H1 (cell line): ENCODE measurements at regions not wholly inside any gene's neighbourhood (a gene's known extent, or its start where the extent isn't known, plus 50 kb on each side); places are given as distances from the start of the nearest gene placed in this dataset.

Experiments
- CTCF ChIA-PET: fragments of 300-600 bp; sonication (Branson Sonifier 250); formaldehyde crosslinking; loops from one replicate; lab custom pipeline; 2021; ENCODE audit not compliant: partially characterized antibody; lab: Charles Lee
- POLR2A ChIA-PET: fragments of 300-600 bp; sonication (Branson Sonifier 250); formaldehyde crosslinking; loops from one replicate; lab custom pipeline; 2021; ENCODE audit warnings: inconsistent platforms; ENCODE audit not compliant: partially characterized antibody; lab: Charles Lee
- DNase-seq, 2 experiments: peaks; one replicate each; pipeline versions ENCODE4 v3.0.0 to v3.0.0-alpha.2; 2010 to 2022; ENCODE audit warnings: low spot score in 2 of 2, low read depth in 1 of 2, mixed read lengths in 1 of 2
- FAIRE-seq: peaks from 2 replicates; lab custom pipeline; 2011; peaks lifted over from hg19 to GRCh38; lab: Jason Lieb, UNC
- H2AFZ ChIP-seq: 2 replicates; pipeline ENCODE4 v1.8.1; 2012; ENCODE audit warnings: low read length, inconsistent platforms
- H2AK5ac ChIP-seq: 2 replicates; pipeline ENCODE4 v1.6.1; 2013; ENCODE audit warnings: low read depth, low read length
- H2BK120ac ChIP-seq: replicated peaks from 2 replicates; pipeline ENCODE3; 2013; ENCODE audit warnings: low read depth, low read length, inconsistent platforms
- H2BK12ac ChIP-seq: 2 replicates; pipeline ENCODE4 v1.6.1; 2013; ENCODE audit warnings: low read depth, low read length
- H2BK15ac ChIP-seq: 2 replicates; pipeline ENCODE4 v1.6.1; 2013; ENCODE audit warnings: low read length
- H2BK20ac ChIP-seq: 2 replicates; pipeline ENCODE4 v1.6.1; 2013; ENCODE audit warnings: low read length
- H2BK5ac ChIP-seq: 2 replicates; pipeline ENCODE4 v1.6.1; 2013; ENCODE audit warnings: low read depth, low read length
- H3K14ac ChIP-seq: 2 replicates; pipeline ENCODE4 v1.6.1; 2013; ENCODE audit warnings: inconsistent platforms; ENCODE audit not compliant: insufficient read length
- H3K18ac ChIP-seq: 2 replicates; pipeline ENCODE4 v1.6.1; 2013; ENCODE audit warnings: low read length; ENCODE audit errors: extremely low read depth
- H3K23ac ChIP-seq: 2 replicates; pipeline ENCODE4 v1.6.1; 2013; ENCODE audit warnings: inconsistent platforms; ENCODE audit not compliant: insufficient read length
- H3K23me2 ChIP-seq: 2 replicates; pipeline ENCODE4 v1.6.1; 2013; ENCODE audit warnings: low read depth, low read length
- H3K27ac ChIP-seq: 2 replicates; pipeline ENCODE4 v1.6.1; 2011; ENCODE audit warnings: low read depth, low read length, inconsistent platforms
- H3K27me3 ChIP-seq, 4 experiments: replicated peaks in 1 of 4; 1 replicate in 1 of 4; 2 replicates in 3 of 4; pipeline versions ENCODE4 v1.6.1 to v1.8.1; 2011 to 2013; ENCODE audit warnings: low read length in 3 of 4, mild to moderate bottlenecking in 3 of 4, inconsistent platforms in 2 of 4, mixed read lengths in 2 of 4, moderate library complexity in 1 of 4; ENCODE audit not compliant: control insufficient read depth in 3 of 4, insufficient read depth in 3 of 4; ENCODE audit errors: extremely low read depth in 1 of 4
- H3K36me3 ChIP-seq, 4 experiments: 2 replicates each; pipeline versions ENCODE4 v1.6.1 to v1.8.1; 2011 to 2013; ENCODE audit warnings: mild to moderate bottlenecking in 4 of 4, low read length in 3 of 4, moderate library complexity in 2 of 4, control low read depth in 1 of 4, inconsistent platforms in 1 of 4; ENCODE audit not compliant: insufficient read depth in 4 of 4, control insufficient read depth in 2 of 4
- H3K4ac ChIP-seq: replicated peaks from 2 replicates; pipeline ENCODE3; 2013; ENCODE audit warnings: low read length, low read depth, mixed read lengths, inconsistent platforms; ENCODE audit not compliant: insufficient read length
- H3K4me1 ChIP-seq, 4 experiments: replicated peaks in 1 of 4; 1 replicate in 1 of 4; 2 replicates in 3 of 4; pipeline versions ENCODE4 v1.6.1 to v1.8.1; 2011 to 2013; ENCODE audit warnings: low read length in 3 of 4, inconsistent platforms in 2 of 4, mixed read lengths in 1 of 4; ENCODE audit not compliant: insufficient read depth in 4 of 4, control insufficient read depth in 3 of 4
- H3K4me2 ChIP-seq, 2 experiments: 2 replicates each; pipeline versions ENCODE4 v1.6.1 to v1.8.1; 2011 to 2013; ENCODE audit warnings: low read depth in 2 of 2, low read length in 2 of 2, control low read depth in 1 of 2, inconsistent platforms in 1 of 2, mild to moderate bottlenecking in 1 of 2; ENCODE audit not compliant: insufficient read depth in 1 of 2
- H3K4me3 ChIP-seq, 4 experiments: fragments of 200-600, 300-600 bp in 1 of 4; sonication (generic), shearing (Covaris generic), sonication (Bioruptor Twin) in 1 of 4; 2 replicates each; pipeline versions ENCODE4 v1.5.1 to v1.8.1; 2011 to 2016; ENCODE audit warnings: low read length in 4 of 4, low read depth in 3 of 4, control low read depth in 2 of 4, inconsistent platforms in 2 of 4, mild to moderate bottlenecking in 2 of 4, mixed read lengths in 1 of 4, moderate library complexity in 1 of 4; ENCODE audit not compliant: insufficient read depth in 2 of 4; ENCODE audit errors: extremely low read depth in 1 of 4
- H3K56ac ChIP-seq: replicated peaks from 2 replicates; pipeline ENCODE3; 2013; ENCODE audit warnings: low read depth, mild to moderate bottlenecking, mixed read lengths, low read length, inconsistent platforms; ENCODE audit not compliant: insufficient read length
- H3K79me1 ChIP-seq: 2 replicates; pipeline ENCODE4 v1.6.1; 2013; ENCODE audit warnings: low read depth, low read length, control low read depth
- H3K79me2 ChIP-seq, 2 experiments: 2 replicates each; pipeline versions ENCODE4 v1.6.1 to v1.8.1; 2012 to 2013; ENCODE audit warnings: low read length in 2 of 2, mild to moderate bottlenecking in 2 of 2, inconsistent platforms in 1 of 2; ENCODE audit not compliant: insufficient read depth in 2 of 2, control insufficient read depth in 1 of 2
- H3K9ac ChIP-seq, 4 experiments: replicated peaks in 1 of 4; 1 replicate in 1 of 4; 2 replicates in 3 of 4; pipeline versions ENCODE4 v1.6.1 to v1.8.1; 2011 to 2013; ENCODE audit warnings: low read depth in 3 of 4, low read length in 3 of 4, control low read depth in 2 of 4, mild to moderate bottlenecking in 2 of 4, moderate library complexity in 2 of 4, inconsistent platforms in 1 of 4; ENCODE audit errors: extremely low read depth in 1 of 4
- H3K9me3 ChIP-seq, 2 experiments: 2 replicates each; pipeline versions ENCODE4 v1.6.1 to v1.8.1; 2012 to 2013; ENCODE audit warnings: mild to moderate bottlenecking in 2 of 2, moderate library complexity in 2 of 2, control low read depth in 1 of 2, inconsistent platforms in 1 of 2, low read depth in 1 of 2, low read length in 1 of 2, mixed read lengths in 1 of 2; ENCODE audit not compliant: insufficient read depth in 2 of 2
- H4K20me1 ChIP-seq, 2 experiments: replicated peaks in 1 of 2; 2 replicates each; pipeline versions ENCODE3 to v1.8.1; 2011 to 2013; ENCODE audit warnings: inconsistent platforms in 2 of 2, low read length in 2 of 2, mild to moderate bottlenecking in 1 of 2; ENCODE audit not compliant: insufficient read depth in 2 of 2, control insufficient read depth in 1 of 2
- H4K5ac ChIP-seq: 2 replicates; pipeline ENCODE4 v1.6.1; 2013; ENCODE audit warnings: low read length, low read depth, mixed read lengths, inconsistent platforms; ENCODE audit not compliant: insufficient read length
- H4K8ac ChIP-seq: 2 replicates; pipeline ENCODE4 v1.8.0; 2013; ENCODE audit warnings: mild to moderate bottlenecking, moderate library complexity, low read length, inconsistent platforms; ENCODE audit not compliant: insufficient read depth; ENCODE audit errors: extremely low read depth
- H4K91ac ChIP-seq: replicated peaks from 2 replicates; pipeline ENCODE3; 2013; ENCODE audit warnings: low read length, mixed read lengths, inconsistent platforms; ENCODE audit not compliant: insufficient read length
- CEBPB ChIP-seq: IDR thresholded peaks from 2 replicates; pipeline ENCODE4 v1.6.1; 2012; ENCODE audit warnings: low read depth, low read length
- NANOG ChIP-seq: IDR thresholded peaks from 2 replicates; pipeline ENCODE4 v1.6.1; 2011; ENCODE audit warnings: low read length, low read depth, mild to moderate bottlenecking, inconsistent platforms; ENCODE audit not compliant: insufficient read depth, poor library complexity, severe bottlenecking
- PHF8 ChIP-seq: fragments of 200-600 bp; sonication (generic); conservative IDR thresholded peaks from 2 replicates; pipeline ENCODE4 v1.7.1; 2012; ENCODE audit warnings: low read depth, mild to moderate bottlenecking, inconsistent platforms, low read length, moderate library complexity
- RBBP5 ChIP-seq: IDR thresholded peaks from 2 replicates; pipeline ENCODE4 v1.7.1; 2012; ENCODE audit warnings: low read depth, mild to moderate bottlenecking, inconsistent platforms, low read length, moderate library complexity, borderline replicate concordance
- RNF2 ChIP-seq: fragments of 200-900, 300-1000 bp; sonication (generic); IDR thresholded peaks from 2 replicates; pipeline ENCODE4 v1.7.1; 2016; ENCODE audit warnings: borderline replicate concordance, low read depth, mild to moderate bottlenecking, antibody characterized with exemption, low read length; ENCODE audit not compliant: poor library complexity, severe bottlenecking; ENCODE audit errors: missing control alignments
- YY1 ChIP-seq: IDR thresholded peaks from 2 replicates; pipeline ENCODE4 v1.6.1; 2011; ENCODE audit warnings: low read depth, mild to moderate bottlenecking, low read length
- ZNF274 ChIP-seq: IDR thresholded peaks from 2 replicates; pipeline ENCODE4 v1.7.0; 2012; ENCODE audit warnings: low read length, borderline replicate concordance; ENCODE audit errors: extremely low read depth
- WGBS, 2 experiments: shearing (Covaris generic) in 1 of 2; methylation state at CpG; one replicate each; pipeline versions ENCODE4 v1.1.6 to v1.1.7; 2013 to 2015; ENCODE audit warnings: low lambda C conversion rate in 2 of 2, mixed read lengths in 2 of 2, inconsistent platforms in 1 of 2, low coverage in 1 of 2, missing lambda C conversion rate in 1 of 2; ENCODE audit not compliant: insufficient replicate concordance in 2 of 2, insufficient coverage in 1 of 2, insufficient read length in 1 of 2; ENCODE audit errors: extremely low coverage in 1 of 2, missing lambda C conversion rate in 1 of 2; 5-methylcytosine and 5-hydroxymethylcytosine counted together
- TF ChIP-seq, protein P1 (sequence below): IDR thresholded peaks from 2 replicates; pipeline ENCODE4 v1.6.1; 2012; ENCODE audit warnings: low read length, inconsistent platforms

DNA sequence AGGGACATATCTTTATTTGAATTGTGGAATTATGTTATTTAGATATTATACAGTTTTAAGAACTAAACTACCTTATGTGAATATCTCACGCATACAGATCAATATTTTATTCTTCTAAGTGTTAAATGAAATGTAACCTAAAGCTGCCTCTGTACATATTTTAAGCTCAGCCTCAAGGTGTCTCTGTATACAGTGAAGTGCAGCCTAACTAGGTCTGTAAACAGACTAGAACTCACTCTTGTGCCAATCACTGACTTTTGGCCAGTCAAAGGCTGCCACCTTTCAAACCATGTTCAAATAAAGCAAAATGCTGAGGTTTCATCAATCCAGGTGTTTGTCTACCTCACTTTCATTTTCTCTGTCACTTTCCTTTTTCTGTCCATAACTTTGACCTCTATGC, 1074.5 kb upstream of the PRKX start:
- no peak overlapping the region for H3K4me3 ChIP-seq
- H3K79me2 ChIP-seq = no peaks in the 10 kb centered on the region
- no peak overlapping the region for H2BK5ac ChIP-seq
- ChIA-PET POLR2A (no interaction called here), CTCF (no interaction called here)
- no peak overlapping the region for H3K18ac ChIP-seq
- peaks cover under 1% of the 10 kb centered on the region; the same call in 1 of the 2 replicates for H3K23me2 ChIP-seq
- H4K8ac ChIP-seq = no peak overlapping the region
- H2BK20ac ChIP-seq = no peak overlapping the region
- no peak overlapping the region for H3K23ac ChIP-seq
- no peaks in the 10 kb centered on the region for H4K20me1 ChIP-seq
- H3K4ac ChIP-seq = no peak overlapping the region
- no peak overlapping the region for H2BK15ac ChIP-seq
- no peak overlapping the region for H4K5ac ChIP-seq
- no peak overlapping the region for H3K27ac ChIP-seq
- H3K4me2 ChIP-seq = no peak overlapping the region
- FAIRE-seq (no peak), DNase-seq (no peak)
- no peaks in the 10 kb centered on the region for H3K27me3 ChIP-seq
- no peak overlapping the region for H2AK5ac ChIP-seq
- H2BK12ac ChIP-seq = no peak overlapping the region
- H3K9ac ChIP-seq = no peak overlapping the region
- no peak overlapping the region for H4K91ac ChIP-seq
- no peaks in the 10 kb centered on the region for H3K79me1 ChIP-seq
- no peak overlapping the region for H2AFZ ChIP-seq
- H3K14ac ChIP-seq = no peak overlapping the region
- no peaks in the 10 kb centered on the region for H3K4me1 ChIP-seq
- WGBS, 2 experiments = 88% methylated on average over 1 of the region's 1 CpG; no CpG with 5 or more reads in 1 of the 2 experiments
- H3K36me3 ChIP-seq = no peaks in the 10 kb centered on the region
- no peak overlapping the region for H2BK120ac ChIP-seq
- H3K56ac ChIP-seq = no peak overlapping the region
- H3K9me3 ChIP-seq = no peaks in the 10 kb centered on the region
- TF ChIP-seq ZNF274 (no peak), NANOG (no peak), CEBPB (no peak), YY1 (no peak), RBBP5 (no peak), PHF8 (no peak), RNF2 (no peak)
- TF ChIP-seq, protein P1, sequence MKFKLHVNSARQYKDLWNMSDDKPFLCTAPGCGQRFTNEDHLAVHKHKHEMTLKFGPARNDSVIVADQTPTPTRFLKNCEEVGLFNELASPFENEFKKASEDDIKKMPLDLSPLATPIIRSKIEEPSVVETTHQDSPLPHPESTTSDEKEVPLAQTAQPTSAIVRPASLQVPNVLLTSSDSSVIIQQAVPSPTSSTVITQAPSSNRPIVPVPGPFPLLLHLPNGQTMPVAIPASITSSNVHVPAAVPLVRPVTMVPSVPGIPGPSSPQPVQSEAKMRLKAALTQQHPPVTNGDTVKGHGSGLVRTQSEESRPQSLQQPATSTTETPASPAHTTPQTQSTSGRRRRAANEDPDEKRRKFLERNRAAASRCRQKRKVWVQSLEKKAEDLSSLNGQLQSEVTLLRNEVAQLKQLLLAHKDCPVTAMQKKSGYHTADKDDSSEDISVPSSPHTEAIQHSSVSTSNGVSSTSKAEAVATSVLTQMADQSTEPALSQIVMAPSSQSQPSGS = no peak
